GM12875 (cell line): ENCODE measurements at regions not wholly inside any gene's neighbourhood (a gene's known extent, or its start where the extent isn't known, plus 50 kb on each side); places are given as distances from the start of the nearest gene placed in this dataset.
"Not testable (repeated sequence)": the region's sequence is repeated elsewhere in the genome, so short reads cannot be mapped to it uniquely, and the experiment has no call there.

Source experiments
- H3K4me3 ChIP-seq: one replicate; pipeline ENCODE4 v1.5.1; 2011; ENCODE audit warnings: low read depth, low read length, control low read depth
- CTCF ChIP-seq: IDR thresholded peaks from 2 replicates; pipeline ENCODE4 v1.5.1; 2011; ENCODE audit warnings: low read depth, mild to moderate bottlenecking, control low read depth, inconsistent platforms, low read length, moderate library complexity, borderline replicate concordance; ENCODE audit not compliant: insufficient read depth

- no peak for TF ChIP-seq CTCF
Measured at GRCh38 chr13:44796597-44797490, 192.4 kb downstream of the NUFIP1 start.

GRCh38 chr13:44796039-44796438 is 193.2 kb downstream of the NUFIP1 start:
- not testable (repeated sequence) for H3K4me3 ChIP-seq

More at GRCh38 chr13:44796597-44797490, 192.4 kb downstream of the NUFIP1 start:
- no peak overlapping the region for H3K4me3 ChIP-seq

GRCh38 chr13:44795176-44795575 is 194.1 kb downstream of the NUFIP1 start:
- no peak overlapping the region for H3K4me3 ChIP-seq
- TF ChIP-seq CTCF, result no peak

GRCh38 chr13:44792096-44792495 is 197.2 kb downstream of the NUFIP1 start:
- H3K4me3 ChIP-seq, result no peak overlapping the region
- no peak for TF ChIP-seq CTCF

GRCh38 chr13:44790289-44790688 is 199.0 kb downstream of the NUFIP1 start:
- TF ChIP-seq CTCF, result no peak
- H3K4me3 ChIP-seq, result no peak overlapping the region

GRCh38 chr13:44787617-44788016 is 201.7 kb downstream of the NUFIP1 start:
- H3K4me3 ChIP-seq, result no peak overlapping the region
- TF ChIP-seq CTCF, result no peak

- H3K4me3 ChIP-seq, result no peak overlapping the region
- TF ChIP-seq CTCF, result no peak
Measured at GRCh38 chr13:44786756-44787155, 202.5 kb downstream of the NUFIP1 start.
